ENCODE measurements at regions not wholly inside any gene's neighbourhood (a gene's known extent, or its start where the extent isn't known, plus 50 kb on each side); places are given as distances from the start of the nearest gene placed in this dataset.

- no peak for DNase-seq (ENCODE audit: low spot score)
- TF ChIP-seq CTCF (IDR thresholded peaks at IDR 0.05; ENCODE audit: extremely low read depth, missing control alignments): no peak
These were observed 234.2 kb upstream of the CDH6 start for GRCh38 chr5:30959238-30959637.

GRCh38 chr5:30957591-30957990 lies 235.9 kb upstream of the CDH6 start:
- no peak for DNase-seq (ENCODE audit: low spot score)
- no peak for TF ChIP-seq CTCF (IDR thresholded peaks at IDR 0.05; ENCODE audit: extremely low read depth, missing control alignments)

GRCh38 chr5:30956251-30956650 lies 237.2 kb upstream of the CDH6 start:
- no peak for DNase-seq (ENCODE audit: low spot score)
- TF ChIP-seq CTCF (IDR thresholded peaks at IDR 0.05; ENCODE audit: extremely low read depth, missing control alignments): no peak

- TF ChIP-seq CTCF (IDR thresholded peaks at IDR 0.05; ENCODE audit: extremely low read depth, missing control alignments): no peak
- no peak for DNase-seq (ENCODE audit: low spot score)
These were observed 256.4 kb upstream of the CDH6 start for GRCh38 chr5:30937070-30937469.

- no peak for DNase-seq (ENCODE audit: low spot score)
- no peak for TF ChIP-seq CTCF (IDR thresholded peaks at IDR 0.05; ENCODE audit: extremely low read depth, missing control alignments)
These were observed 259.9 kb upstream of the CDH6 start for GRCh38 chr5:30933599-30933998.

GRCh38 chr5:30932273-30933017 lies 261.0 kb upstream of the CDH6 start:
- no peak for DNase-seq (ENCODE audit: low spot score)
- TF ChIP-seq CTCF (IDR thresholded peaks at IDR 0.05; ENCODE audit: extremely low read depth, missing control alignments): no peak

GRCh38 chr5:30930736-30931135 lies 262.8 kb upstream of the CDH6 start:
- TF ChIP-seq CTCF (IDR thresholded peaks at IDR 0.05; ENCODE audit: extremely low read depth, missing control alignments): no peak
- DNase-seq (ENCODE audit: low spot score): no peak
